ENCODE measurements at regions not wholly inside any gene's neighbourhood (a gene's known extent, or its start where the extent isn't known, plus 50 kb on each side); places are given as distances from the start of the nearest gene placed in this dataset.

DNA sequence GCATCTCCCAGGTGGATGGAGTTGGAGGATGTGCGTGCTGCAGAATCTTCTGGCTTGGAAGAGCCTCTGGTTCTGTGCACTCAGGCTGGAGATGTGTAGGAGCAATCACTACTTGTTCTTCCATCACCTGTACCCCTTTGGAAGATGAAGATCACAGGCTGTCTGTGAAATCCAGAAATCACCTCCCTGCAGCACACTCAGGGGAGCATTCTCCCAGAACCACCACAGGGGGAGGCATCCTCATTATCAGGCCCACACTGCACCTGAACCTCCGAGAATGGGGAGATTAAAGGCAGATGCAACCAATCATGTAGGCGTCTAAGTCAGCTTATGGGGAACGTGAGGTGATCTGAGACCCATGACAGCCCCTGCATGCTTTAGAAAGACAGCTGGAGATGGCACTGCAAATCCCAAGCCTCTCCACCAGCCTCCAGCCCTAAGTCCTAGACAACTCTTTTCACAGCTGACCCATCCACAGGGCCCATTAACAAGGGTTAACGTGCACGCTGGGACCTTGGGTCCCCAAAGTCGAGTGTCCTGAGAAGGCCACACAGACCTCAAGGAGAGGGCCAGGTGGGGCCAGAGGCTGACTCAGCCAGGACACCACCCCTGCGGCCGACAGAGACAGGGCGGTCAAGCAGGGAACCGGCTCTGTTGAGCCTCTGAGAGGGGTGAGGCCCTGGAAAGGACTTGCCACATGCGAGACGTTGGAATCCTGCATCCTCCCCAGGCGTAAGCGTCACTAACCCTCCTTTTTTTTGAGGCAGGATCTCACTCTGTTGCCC, 314.9 kb downstream of the EIPR1 start:
- no peak for DNase-seq (ENCODE audit: low read depth, low spot score)

DNA sequence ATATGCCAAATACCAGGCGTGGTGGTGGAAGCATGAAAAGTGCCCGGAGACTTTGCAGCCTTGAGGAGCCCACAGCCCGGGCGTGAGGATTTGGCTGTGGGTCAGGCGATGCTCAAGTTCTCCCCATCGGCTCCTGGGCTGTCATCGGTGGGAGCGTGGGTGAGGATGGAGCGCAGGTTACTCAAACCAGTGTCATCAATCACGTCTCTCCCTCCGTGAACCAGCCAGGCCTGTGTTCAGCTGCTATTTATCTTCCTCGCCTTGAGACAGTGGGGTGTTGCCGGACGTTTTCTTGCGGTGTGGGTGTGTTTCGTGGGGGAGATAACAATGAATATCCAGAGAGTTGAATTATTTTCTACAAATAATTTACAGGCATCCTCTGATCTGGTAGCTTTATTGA, 317.6 kb downstream of the EIPR1 start:
- DNase-seq (ENCODE audit: low read depth, low spot score), result no peak

DNA sequence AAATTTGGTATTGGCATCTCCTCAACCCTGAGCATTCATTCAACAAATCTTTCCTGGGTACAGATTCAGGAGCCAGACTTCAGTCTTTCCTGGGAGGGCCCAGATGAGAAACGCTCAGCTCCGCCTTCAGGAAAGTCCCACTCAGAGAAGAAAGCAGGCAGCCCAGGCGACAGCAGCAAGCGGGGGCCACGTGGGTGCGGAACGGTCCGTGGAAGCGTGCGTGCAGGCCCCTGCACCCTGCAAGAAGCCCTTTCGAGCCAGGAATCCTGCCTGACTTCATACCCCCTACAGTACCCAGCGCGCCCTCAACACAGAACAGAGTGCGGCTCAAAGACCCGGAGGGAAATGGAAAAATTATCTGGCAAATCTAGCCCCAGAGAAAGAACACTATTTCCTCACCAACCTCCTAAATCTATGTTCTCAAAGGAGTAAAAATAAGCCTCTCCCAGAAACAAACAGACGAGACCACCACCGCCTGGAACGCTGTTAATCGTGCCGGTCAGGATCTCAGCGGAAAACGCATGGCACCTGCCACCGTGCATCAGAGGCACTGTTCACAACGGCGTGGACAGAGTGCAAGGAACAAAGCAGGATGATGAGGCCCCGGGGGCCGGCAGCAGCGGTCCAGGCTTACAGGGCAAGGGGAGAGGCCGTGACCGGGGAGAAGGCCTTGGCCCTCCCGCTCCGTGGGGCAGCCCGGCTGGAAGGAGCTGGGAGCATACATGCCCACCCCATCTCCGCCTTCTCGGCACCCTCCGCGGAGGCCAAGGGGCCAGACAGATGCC, 318.3 kb downstream of the EIPR1 start:
- DNase-seq (ENCODE audit: low read depth, low spot score), result no peak

DNA sequence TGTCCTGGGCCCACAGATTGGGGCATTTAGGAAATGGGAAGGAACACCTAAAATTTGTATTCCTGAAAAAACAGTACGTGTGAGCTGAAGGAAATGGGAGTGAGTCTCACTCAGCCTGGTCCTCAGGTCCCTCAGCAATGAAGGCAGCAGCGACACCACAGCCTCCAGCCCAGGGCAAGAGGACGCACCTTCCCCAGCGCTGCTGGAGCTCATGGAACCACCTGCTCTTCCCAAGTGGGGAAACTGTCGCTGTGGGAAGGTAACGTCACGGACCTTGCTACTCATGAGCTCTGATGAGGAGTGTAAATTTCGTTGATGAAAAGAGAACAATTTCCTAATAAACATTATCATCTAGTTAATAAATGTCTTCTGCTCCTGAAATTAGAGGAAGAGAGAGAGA, 323.6 kb downstream of the EIPR1 start:
- DNase-seq (ENCODE audit: low read depth, low spot score), result no peak

DNA sequence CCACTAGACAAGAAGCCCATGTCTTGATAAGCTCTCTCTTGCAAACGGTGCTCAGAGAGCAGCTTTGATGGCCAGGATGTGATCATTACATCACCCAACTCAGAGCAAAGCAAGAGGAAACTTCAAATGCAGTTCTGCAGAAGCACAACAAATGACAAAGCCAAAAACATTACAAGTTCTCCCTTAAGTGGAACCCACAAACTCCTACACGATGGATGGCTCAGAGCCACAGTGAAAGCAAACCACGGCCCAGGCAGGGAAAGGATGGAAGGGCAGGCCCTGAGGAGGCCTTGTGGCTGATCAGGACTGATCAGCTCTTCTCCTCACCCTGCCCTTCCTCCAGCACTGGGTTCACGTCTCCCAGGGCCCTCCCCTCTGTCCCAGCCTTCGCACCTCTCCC, 326.4 kb downstream of the EIPR1 start:
- no peak for DNase-seq (ENCODE audit: low read depth, low spot score)

DNA sequence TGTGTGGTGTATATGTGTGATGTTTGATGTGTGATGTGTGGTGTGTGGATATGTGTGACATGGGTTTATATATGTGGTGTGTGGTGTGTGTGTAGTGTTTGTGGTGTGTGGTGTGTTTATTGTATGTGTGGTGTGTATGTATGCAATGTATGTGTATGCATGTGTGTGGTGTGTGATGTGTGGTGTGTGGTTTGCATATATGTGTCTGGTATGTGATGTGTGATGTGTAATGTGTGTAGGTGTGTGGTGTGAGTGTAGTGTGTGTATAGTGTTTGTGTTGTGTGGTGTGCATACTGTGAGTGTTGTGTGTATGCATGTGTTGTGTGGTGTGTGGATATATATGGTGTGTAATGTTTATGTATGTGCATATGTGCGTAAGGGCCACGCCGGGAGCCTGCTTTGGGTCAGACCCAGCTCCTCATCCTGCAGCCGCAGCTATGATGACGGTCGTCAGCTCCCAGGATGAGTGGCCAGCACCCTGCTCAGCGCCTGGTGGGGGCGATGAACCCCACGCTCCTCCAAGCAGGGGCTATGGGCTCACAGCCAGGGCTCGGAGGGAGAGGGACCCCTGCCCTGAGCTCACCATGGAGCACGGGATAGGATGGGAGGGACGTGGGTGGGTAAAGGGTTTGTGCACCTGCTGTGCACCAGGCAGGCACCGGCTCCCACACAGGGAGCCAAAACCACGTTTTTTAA, 331.3 kb downstream of the EIPR1 start:
- DNase-seq (ENCODE audit: low read depth, low spot score), result no peak

DNA sequence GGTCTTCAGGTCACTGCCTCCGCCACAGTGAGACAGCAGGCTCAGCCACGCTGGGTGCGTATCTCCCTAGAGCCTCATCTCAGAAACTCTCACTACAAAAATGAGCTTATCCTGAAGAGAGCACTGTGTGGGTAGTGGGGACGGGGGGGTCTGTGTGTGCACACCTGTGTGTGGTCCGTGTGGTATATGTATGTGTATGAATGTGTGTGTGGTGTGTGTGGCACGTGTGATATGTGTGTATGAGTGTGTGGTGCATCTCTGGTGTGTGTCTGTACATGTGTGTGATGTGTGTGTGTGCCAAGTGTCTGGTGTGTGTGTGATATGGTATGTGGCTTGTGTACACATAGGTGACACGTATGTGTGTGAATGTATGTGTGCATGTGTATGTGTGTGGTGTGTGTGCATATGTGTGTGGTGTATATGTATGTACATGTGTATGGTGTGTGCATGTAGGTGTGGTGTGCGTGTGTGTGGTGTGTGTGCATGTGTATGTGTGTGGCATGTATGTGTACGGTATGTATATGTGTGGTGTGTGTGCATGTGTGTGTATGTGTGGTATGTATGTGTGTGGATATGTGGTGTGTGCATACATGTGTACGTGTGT, 332.2 kb downstream of the EIPR1 start:
- DNase-seq (ENCODE audit: low read depth, low spot score), result no peak

DNA sequence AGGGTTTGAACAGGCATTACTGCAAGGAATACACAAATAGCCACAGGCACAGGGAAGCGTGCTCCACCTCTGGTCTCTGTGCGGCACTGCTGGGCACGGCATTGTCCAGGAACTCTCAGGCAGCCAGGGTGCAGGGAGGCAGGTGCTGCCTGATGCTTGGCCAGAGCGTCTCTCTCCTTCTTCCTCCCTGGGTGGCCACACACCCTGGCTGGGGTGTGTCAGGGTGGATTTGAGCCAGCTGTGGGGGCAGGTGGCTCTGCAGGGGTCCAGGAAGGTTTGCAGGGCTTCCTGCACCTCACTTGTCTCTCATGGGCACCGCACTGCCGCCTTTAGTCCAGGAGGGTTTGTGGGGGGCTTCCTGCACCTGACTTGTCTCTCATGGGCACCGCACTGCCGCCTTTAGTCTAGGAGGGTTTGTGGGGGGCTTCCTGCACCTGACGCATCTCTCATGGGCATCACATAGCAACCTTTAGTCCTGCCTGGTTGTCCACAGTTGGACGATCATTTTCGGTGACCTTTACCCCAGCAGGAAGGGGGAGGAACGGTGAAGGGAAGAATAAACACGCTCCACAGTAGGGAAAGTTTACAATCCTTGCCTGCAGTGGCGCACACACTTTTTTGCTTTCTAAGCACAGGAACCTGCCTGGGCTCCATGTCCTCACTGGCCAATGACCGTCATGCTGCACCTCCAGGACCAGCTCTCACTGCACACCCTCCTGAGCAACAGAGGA, 332.9 kb downstream of the EIPR1 start:
- DNase-seq (ENCODE audit: low read depth, low spot score), result no peak

DNA sequence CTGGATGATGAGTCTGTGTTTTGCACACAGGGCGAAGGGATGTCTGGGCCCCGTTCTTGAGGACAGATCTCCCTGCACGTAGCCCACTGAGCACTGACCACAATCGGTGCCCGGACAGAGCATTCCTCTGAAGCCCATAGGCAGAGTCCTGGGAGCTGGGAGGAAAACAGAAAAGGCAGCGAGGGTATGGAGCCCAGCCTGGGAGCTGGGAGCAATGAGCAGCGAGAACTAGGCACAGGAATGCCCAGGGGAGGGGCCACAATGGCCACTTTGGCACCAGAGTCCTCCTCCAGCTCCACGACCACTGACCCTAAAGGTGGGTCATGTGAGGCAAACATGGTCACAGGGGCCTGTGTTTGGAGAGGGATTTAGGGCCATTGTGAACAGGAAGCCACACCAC, 333.9 kb downstream of the EIPR1 start:
- DNase-seq (ENCODE audit: low read depth, low spot score), result no peak

DNA sequence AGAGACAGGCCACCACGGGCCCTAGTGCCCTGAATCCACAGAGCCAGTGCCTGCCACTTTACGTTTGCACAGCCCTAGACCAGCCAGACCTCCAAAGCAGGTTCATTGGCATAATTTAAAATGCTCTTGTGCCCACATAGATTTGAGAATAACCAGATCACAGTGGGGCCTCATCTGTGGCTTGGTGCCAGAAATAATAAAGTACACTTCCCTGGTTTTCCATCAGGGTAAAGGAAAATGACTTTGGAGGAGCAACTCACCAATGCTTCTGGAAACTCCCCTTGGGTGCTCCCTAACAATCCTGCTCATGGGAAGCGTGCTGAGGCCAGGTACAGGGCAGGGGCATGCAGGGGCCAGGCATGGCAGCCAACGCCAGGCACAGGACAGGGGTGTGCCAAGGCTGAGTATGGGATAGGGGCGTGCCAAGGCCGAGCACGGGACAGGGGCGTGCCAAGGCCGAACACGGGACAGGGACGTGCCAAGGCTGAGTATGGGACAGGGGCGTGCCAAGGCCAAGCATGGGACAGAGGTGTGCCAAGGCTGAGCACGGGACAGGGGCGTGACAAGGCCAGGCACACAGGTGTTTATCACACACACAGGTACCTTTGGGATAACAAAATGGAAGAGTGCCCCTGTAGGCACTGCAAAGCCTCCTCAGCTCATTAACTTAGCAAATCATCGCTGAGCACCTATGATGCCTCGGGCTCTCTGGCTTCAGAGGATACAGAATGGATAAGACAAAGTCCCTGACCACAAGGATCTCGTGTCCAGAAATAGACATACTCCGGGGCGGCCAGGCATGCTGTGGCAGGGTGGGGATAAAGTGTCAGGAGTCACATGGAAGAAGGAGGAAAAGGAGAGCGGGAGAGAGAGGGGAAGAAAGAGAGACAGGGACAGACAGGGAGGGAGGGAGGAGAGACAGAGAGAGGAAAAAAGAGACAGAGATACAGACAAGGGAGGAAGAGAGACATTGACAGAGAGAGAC, 334.7 kb downstream of the EIPR1 start:
- DNase-seq (ENCODE audit: low read depth, low spot score), result no peak

DNA sequence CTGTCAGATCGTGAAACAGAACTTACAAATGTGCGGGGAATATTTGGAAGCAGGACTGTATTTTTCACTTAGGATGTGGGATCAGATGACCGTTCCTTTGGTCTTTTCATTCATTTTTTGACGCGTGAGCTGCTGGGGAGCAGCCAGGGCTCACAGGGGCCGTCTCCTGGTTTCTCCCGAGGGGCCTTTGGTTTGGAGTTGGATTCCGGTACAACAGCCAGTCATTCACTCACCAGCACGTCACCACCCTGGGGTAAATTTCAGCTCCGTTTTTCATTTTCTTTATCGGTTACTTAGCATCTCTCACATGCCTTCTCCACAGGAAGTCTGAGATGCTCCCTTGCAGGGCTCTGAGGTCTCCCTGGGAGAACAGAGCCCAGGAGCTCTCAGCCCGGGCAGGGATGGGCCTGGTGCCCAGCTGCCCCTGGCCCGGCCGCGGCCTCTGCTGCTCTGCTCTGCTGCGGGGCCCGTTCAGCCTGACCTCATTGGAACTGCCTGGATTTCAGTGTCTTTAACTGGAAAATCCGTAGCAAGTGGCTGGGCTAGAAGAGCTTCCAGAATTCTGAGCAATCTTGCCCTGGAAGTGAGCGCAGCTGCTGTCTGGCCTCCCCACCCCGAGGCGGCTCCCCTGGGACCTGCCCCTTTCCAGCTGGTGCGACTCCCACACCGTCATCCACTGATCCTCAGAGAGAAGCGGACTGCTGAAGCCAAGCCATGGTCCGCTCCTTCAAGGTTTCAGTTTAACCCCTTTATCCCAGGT, 335.6 kb downstream of the EIPR1 start:
- no peak for DNase-seq (ENCODE audit: low read depth, low spot score)

DNA sequence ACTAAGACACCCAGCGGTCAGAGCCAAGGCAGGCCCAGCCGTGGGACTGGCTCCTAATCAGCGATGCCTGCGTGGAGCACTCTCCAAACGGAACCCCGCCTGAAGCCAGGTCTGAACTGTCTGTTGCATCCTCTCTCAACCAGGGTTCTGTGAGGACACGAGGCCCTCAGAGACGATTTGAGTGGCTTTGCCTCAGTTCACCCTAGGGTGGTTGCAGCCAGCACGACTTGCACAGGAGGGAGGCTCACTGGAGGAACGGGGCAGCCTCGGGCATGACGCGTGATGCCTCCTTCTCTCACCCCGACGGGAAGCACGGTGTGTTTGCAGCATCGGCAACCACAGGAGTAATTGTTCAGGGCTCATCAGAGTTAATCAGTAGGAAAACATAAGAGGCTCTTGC, 336.4 kb downstream of the EIPR1 start:
- no peak for DNase-seq (ENCODE audit: low read depth, low spot score)

DNA sequence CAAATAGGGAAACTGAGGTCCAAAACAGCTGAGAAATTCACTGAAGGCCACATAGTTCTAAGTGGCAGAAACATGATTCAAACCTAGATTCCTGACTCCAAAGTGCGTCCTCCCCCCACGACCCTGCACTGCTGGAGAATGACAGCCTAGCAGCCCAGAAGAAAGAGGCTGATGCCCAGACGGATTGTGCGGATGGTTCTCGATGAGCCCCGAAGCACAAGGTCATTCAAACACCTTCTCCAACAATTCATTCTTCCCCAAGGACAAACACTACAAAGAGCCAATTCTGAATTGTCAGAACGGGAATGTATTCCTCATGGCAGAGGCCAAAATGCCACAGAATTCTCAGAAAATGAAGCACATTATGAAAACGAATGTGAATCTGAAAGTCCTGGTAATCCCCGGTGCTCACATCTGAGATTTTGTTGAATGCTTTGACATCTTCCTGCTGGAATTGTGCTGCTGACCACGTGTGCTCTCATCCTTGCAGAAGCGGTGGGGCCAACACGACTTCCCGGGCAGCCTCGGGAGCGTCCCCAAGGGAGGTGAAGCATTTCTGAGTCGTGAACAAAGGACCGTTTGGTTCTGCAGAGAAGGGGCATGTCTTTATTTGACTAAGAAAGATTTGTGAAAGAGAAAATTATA, 337.0 kb downstream of the EIPR1 start:
- no peak for DNase-seq (ENCODE audit: low read depth, low spot score)

DNA sequence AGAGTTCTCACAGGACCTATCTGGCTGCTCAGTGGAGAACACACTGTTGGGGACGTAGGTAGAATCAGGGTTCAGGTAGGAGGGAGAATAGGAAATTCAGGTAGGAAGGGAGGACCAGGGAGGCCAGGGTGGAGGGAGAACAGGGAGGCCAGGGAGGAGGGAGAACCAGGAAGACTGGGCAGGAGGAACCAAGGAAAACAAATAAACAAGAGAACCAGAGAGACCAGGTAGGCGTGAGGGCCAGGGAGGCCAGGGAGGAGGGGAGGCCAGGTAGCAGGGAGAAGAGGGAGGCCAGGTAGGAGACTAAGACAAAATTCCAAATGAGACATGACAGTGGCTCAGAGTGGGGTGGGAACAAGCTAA, 337.6 kb downstream of the EIPR1 start:
- no peak for DNase-seq (ENCODE audit: low read depth, low spot score)

DNA sequence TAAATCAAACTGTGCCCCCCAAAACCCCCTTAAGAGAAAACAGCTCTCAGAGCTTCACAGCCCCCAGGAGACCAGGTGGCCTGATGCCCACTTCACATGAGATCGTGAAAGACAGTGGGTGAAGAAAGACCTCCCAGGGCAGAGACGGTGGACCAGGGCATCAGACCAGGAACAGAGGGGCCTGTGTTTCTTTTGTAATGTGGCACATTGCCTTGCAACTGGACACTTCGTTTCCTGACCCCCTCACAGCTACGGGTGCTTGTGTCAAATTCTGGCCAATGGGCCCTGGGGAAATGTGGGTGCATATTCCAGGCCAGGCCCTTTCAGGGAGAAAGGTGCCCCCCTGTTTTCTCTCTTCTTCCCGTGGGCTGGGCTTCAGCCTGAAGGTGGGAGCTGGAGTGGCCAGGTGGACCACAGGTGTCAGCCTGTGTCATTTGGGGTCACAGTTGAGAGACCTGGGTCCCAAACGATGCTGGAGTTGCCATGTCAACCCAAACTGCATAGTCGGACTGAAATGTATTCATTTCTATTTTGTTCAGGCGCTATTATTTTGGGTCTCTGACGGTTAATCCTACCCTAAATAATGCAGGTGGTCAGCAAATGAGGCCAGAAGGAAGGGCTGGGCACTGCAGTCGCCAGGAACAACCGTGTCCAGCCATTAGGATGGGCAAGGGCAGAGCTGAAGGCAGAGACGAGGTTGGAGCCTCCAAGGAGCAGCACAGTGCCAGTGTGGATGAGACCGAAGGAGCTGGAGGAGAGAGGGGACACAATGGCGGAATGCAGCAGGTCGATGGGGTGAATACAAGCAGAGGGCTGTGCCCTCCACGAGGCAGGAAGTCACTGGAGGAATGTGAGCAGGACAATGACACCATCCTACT, 338.2 kb downstream of the EIPR1 start:
- no peak for DNase-seq (ENCODE audit: low read depth, low spot score)

DNA sequence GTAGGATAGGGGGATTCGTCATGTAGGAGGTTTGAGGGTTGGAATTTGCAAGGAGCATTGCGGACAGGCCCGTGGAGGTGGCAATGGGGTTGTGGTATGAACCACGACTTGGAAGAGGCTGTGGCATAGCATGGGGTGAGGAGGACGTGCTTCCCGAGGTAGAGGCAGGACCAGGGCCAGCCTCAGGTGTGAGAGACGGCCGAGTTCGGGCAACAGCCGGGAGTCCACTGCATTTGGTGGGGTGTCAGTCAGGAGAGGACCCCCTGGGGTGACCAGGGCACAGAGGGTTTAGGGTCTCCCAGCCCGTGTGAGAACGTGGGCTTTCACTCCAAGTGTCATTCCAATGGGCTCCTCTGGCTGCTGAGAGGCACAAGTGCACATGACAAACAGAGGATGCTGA, 339.0 kb downstream of the EIPR1 start:
- no peak for DNase-seq (ENCODE audit: low read depth, low spot score)

DNA sequence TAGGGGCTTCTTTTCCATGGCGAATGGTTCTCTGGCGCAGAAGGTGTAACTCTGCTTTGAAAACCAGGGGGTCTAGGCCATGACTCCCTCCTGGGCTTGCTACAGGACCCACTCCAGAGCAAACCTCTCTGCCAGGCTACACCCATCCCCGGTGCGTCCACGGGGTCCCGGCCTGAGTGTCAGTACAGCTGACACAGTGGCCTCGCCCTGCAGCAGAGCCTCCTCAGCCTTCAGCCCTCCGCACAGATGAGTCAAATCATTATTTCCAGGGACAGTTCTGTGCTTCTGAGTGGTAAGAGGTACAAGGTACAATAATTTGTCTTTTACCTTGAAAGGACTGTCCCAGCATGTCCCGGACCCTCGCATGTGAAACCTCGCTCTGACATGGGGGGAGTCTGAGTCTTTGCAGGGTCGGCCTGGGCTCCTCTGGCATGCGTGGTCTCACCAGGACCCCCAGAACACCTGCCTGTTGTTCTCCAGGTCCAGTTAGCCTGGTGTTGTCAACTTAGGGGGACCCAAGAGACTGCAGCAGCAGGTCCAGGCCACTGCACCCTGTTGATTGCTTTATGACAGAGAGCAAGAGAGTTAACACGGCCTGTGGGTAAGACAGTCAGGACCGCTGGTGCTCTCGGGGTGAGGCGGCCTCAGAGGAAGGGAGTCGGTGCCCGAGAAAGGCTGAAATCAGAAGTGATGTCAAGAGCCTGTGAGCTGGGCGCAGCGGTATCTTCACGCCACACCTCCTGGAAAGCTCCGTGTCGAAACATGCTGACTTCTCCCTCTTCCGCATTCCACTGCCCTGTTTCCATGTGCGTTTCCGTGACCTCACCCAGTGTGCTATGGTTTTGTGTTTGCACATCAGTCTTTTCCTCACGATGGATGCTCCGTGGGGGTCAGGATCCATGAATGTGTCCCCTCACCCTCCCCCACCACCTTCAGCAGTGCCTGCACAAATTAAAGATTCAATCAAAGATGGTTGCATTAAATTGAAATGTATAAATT, 340.1 kb downstream of the EIPR1 start:
- DNase-seq (ENCODE audit: low read depth, low spot score), result no peak
